Thoracic aorta (tissue), 2 donors: ENCODE measurements at regions not wholly inside any gene's neighbourhood (a gene's known extent, or its start where the extent isn't known, plus 50 kb on each side); places are given as distances from the start of the nearest gene placed in this dataset.
"Not testable (repeated sequence)": the region's sequence is repeated elsewhere in the genome, so short reads cannot be mapped to it uniquely, and the experiment has no call there.

Source experiments
- ATAC-seq: fragments of 150-250 bp; one replicate; pipeline ENCODE4 v1.8.0; 2017; ENCODE audit warnings: low read depth; ENCODE audit not compliant: insufficient number of reproducible peaks, low FRiP score
- DNase-seq: peaks from one replicate; pipeline ENCODE4 v3.0.0-alpha.2; 2020; ENCODE audit warnings: low spot score
- H3K27ac ChIP-seq, 2 donors: fragments of 200-600 bp; sonication (generic); 1 replicate in 1 of 2; 2 replicates in 1 of 2; pipeline ENCODE4 v1.5.1; 2016; ENCODE audit warnings: mild to moderate bottlenecking in 2 of 2, moderate library complexity in 2 of 2
- H3K27me3 ChIP-seq: fragments of 200-600 bp; sonication (generic); replicated peaks from 2 replicates; pipeline ENCODE4 v1.6.0; 2016; ENCODE audit warnings: mild to moderate bottlenecking; ENCODE audit not compliant: insufficient read depth
- H3K36me3 ChIP-seq: fragments of 200-600 bp; sonication (generic); one replicate; pipeline ENCODE4 v1.5.1; 2016
- H3K4me1 ChIP-seq, 2 donors: fragments of 200-600 bp; sonication (generic); 1 replicate in 1 of 2; 2 replicates in 1 of 2; pipeline versions ENCODE4 v1.5.1 to v1.6.0; 2016; ENCODE audit warnings: low read depth in 2 of 2, mild to moderate bottlenecking in 1 of 2; ENCODE audit not compliant: control insufficient read depth in 1 of 2
- H3K4me3 ChIP-seq: fragments of 200-600 bp; sonication (generic); 2 replicates; pipeline ENCODE4 v1.5.1; 2016; ENCODE audit warnings: mild to moderate bottlenecking
- H3K9me3 ChIP-seq: fragments of 200-600 bp; sonication (generic); 2 replicates; pipeline ENCODE4 v1.5.1; 2016
- CTCF ChIP-seq: fragments of 200-600 bp; sonication (generic); IDR thresholded peaks from one replicate; pipeline ENCODE4 v1.5.1; 2019; ENCODE audit warnings: antibody characterized with exemption

DNA sequence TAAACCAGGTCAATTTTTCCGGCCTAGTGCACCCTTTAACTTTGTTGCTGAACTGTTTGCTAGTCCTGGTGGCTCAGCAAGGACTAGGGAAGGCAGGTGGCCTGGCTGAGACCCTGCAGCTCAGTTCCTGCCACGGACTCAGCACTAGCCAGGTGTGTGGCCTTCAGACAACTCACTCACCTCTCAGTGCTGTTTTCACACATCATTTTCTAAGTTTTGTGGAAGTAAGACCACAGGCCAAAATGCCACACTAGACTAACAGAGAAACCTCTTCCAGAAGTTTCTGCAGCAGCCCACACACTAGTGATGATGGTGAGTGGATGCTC lies 65.9 kb upstream of the SLC1A4 start:
- no peaks in the 10 kb centered on the region for H3K9me3 ChIP-seq
- H3K4me1 ChIP-seq: no peaks in the 10 kb centered on the region
- H3K27ac ChIP-seq: no peak overlapping the region
- ATAC-seq (no peak), DNase-seq (no peak)
- TF ChIP-seq CTCF: no peak
- H3K4me3 ChIP-seq: no peak overlapping the region
- no peaks in the 10 kb centered on the region for H3K36me3 ChIP-seq
- no peaks in the 10 kb centered on the region for H3K27me3 ChIP-seq

DNA sequence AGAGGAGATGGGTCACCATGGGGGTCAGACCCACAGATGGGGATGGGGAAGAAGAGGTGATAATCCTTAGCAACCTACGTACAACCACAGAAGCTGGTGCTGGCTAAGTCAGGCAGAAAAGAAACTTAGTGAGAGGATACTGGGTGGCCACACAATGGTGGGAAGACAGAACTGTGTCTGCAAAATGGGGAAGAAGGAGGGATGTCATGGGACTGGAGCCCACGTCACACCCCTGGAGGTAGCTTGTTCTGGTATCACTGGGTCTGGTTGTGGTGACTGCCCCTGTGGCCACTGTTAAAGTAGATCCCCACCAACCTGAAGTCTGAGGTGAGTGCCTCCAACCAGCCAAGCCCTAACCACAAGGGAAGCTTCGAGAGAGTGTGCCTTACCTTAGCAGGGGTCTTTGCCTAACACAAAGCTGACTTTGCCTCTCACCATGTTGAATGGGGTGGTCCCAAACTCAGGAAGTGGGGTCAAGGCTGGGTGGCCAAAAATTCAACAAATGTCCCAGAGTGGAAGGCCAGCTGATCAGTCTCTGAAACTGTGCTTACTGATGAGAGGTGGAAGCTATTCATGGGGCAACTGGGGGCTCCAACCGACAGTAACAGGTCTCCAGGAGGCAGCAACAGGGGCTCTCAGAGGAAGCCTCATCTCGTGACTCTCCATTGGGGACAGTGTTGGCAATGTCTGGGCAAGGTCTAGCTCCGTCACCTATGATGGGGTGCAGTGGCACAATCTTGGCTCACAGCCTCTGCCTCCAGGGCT lies 64.8 kb upstream of the SLC1A4 start:
- Histone ChIP-seq H3K36me3 (no peaks in the 10 kb centered on the region), H3K4me3 (no peak overlapping the region), H3K27me3 (no peaks in the 10 kb centered on the region), H3K27ac (no peak overlapping the region), H3K9me3 (no peaks in the 10 kb centered on the region), H3K4me1 (no peaks in the 10 kb centered on the region)
- ATAC-seq (no peak), DNase-seq (no peak)
- no peak for TF ChIP-seq CTCF

DNA sequence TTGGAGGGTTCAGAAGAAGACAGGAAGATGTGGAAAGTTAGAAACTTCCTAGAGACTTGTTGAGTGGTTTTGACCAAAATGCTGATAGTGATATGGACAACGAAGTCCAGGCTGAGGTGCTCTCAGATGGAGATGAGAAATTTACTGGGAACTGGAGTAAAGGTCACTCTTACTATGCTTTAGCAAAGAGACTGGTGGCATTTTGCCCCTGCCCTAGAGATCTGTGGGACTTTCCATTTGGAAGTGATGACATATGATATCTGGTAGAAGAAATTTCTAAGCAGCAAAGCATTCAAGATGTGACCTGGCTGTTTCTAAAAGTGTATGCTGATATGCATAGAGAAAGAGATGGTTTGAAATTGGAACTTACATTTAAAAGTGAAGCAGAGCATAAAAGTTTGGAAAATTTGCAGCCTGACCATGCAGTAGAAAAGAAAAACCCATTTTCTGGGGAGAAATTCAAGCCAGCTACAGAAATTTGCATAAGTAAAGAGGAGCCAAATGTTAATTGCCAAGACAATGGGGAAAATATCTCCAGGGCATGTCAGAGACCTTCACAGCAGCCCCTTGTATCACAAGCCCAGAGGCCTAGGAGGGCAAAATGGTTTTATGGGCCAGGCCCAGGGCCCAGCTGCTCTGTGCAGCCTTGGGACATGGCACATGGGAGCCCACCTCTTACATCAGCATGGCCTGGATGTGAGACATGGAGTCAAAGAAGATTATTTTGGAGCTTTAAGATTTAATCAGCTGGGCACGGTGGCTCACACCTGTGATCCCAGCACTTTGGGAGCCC lies 63.1 kb upstream of the SLC1A4 start:
- DNase-seq, H3K36me3 ChIP-seq, H3K4me3 ChIP-seq, ATAC-seq, H3K27me3 ChIP-seq, H3K27ac ChIP-seq, H3K4me1 ChIP-seq, H3K9me3 ChIP-seq: not testable (repeated sequence)

- no peaks in the 10 kb centered on the region for H3K36me3 ChIP-seq
- H3K27me3 ChIP-seq: no peaks in the 10 kb centered on the region
- H3K4me3 ChIP-seq: no peak overlapping the region
- no peak overlapping the region for H3K27ac ChIP-seq
- no peaks in the 10 kb centered on the region for H3K9me3 ChIP-seq
- no peak for TF ChIP-seq CTCF
- no peaks in the 10 kb centered on the region for H3K4me1 ChIP-seq
- DNase-seq (no peak), ATAC-seq (no peak)
These were observed 60.4 kb upstream of the SLC1A4 start for GRCh38 chr2:64928813-64929212.

- Histone ChIP-seq H3K27me3 (no peaks in the 10 kb centered on the region), H3K4me1 (no peaks in the 10 kb centered on the region), H3K36me3 (no peaks in the 10 kb centered on the region), H3K9me3 (no peaks in the 10 kb centered on the region), H3K4me3 (no peak overlapping the region), H3K27ac (no peak overlapping the region)
- no peak for TF ChIP-seq CTCF
- ATAC-seq: no peak
- DNase-seq: no peak
These were observed 59.9 kb upstream of the SLC1A4 start for GRCh38 chr2:64929333-64929732.
